HCT116 (cell line): ENCODE measurements at regions not wholly inside any gene's neighbourhood (a gene's known extent, or its start where the extent isn't known, plus 50 kb on each side); places are given as distances from the start of the nearest gene placed in this dataset.

Experiments used
- ATAC-seq: fragments of 200-7000 bp; cut with Tn5 transposase; 2 replicates; pipeline ENCODE4 v1.9.1; 2020; ENCODE audit warnings: mild to moderate bottlenecking, moderate library complexity
- BruUV-seq: library from RNA; stranded (reverse); fragments of 400-500 nt; replicated peaks from 2 replicates; lab custom pipeline; 2021; lab: Mats Ljungman, UMichigan
- CTCF ChIA-PET: fragments of 300-600 bp; sonication (Branson Sonifier 250); formaldehyde crosslinking; loops from one replicate; lab custom pipeline; 2021; ENCODE audit warnings: antibody characterized with exemption; lab: Charles Lee
- POLR2A ChIA-PET: fragments of 300-600, 350-600 bp; sonication (Branson Sonifier 250); formaldehyde crosslinking; loops from one replicate; lab custom pipeline; 2021; ENCODE audit warnings: antibody characterized with exemption; lab: Charles Lee
- RAD21 ChIA-PET, 2 experiments: fragments of 300-600 bp; sonication (Branson Sonifier 250); formaldehyde crosslinking; loops; one replicate each; lab custom pipeline; 2023; ENCODE audit warnings: low total read pairs in 2 of 2; ENCODE audit not compliant: uncharacterized antibody in 2 of 2, unreplicated experiment in 2 of 2, low non-redundant PET in 1 of 2; lab: Charles Lee
- DNase-seq: peaks from one replicate; pipeline ENCODE4 v3.0.0-alpha.2; 2010; ENCODE audit warnings: low read depth, low spot score
- H2AFZ ChIP-seq: fragments of 200-600 bp; shearing (Covaris generic), sonication (generic); 2 replicates; pipeline ENCODE4 v1.6.1; 2017; ENCODE audit warnings: low read depth, mixed run types, mixed read lengths, antibody characterized with exemption, low read length; ENCODE audit not compliant: poor library complexity, severe bottlenecking
- H3K27ac ChIP-seq: 2 replicates; pipeline ENCODE4 v1.5.1; 2012; ENCODE audit warnings: low read depth, low read length
- H3K27me3 ChIP-seq: fragments of 200-600 bp; sonication (generic); 2 replicates; pipeline ENCODE4 v1.6.1; 2016; ENCODE audit warnings: mixed run types, low read length, mixed read lengths; ENCODE audit not compliant: insufficient read depth
- H3K36me3 ChIP-seq, 2 experiments: fragments of 200-500 bp in 1 of 2; fragments of 200-600 bp in 1 of 2; sonication (Bioruptor generic) in 1 of 2; sonication (generic) in 1 of 2; 2 replicates each; pipeline versions ENCODE4 v1.5.1 to v1.6.1; 2014 to 2016; ENCODE audit warnings: low read length in 2 of 2, inconsistent platforms in 1 of 2, mixed read lengths in 1 of 2, mixed run types in 1 of 2; ENCODE audit not compliant: insufficient read depth in 2 of 2, control insufficient read depth in 1 of 2
- H3K4me1 ChIP-seq, 2 experiments: fragments of 200-600 bp in 1 of 2; sonication (generic) in 1 of 2; 2 replicates each; pipeline versions ENCODE4 v1.5.1 to v1.6.1; 2012 to 2017; ENCODE audit warnings: low read length in 2 of 2, inconsistent platforms in 1 of 2, mild to moderate bottlenecking in 1 of 2, mixed read lengths in 1 of 2, mixed run types in 1 of 2, moderate library complexity in 1 of 2; ENCODE audit not compliant: insufficient read depth in 2 of 2, control insufficient read depth in 1 of 2
- H3K4me2 ChIP-seq: fragments of 200-600 bp; sonication (generic); 2 replicates; pipeline ENCODE4 v1.6.1; 2017; ENCODE audit warnings: mixed run types, low read length, mixed read lengths
- H3K4me3 ChIP-seq, 2 experiments: fragments of 200-600 bp in 1 of 2; sonication (generic) in 1 of 2; replicated peaks in 1 of 2; 2 replicates each; pipeline ENCODE4 v1.5.1; 2011 to 2016; ENCODE audit warnings: low read length in 2 of 2, control low read depth in 1 of 2, low read depth in 1 of 2, mild to moderate bottlenecking in 1 of 2, mixed read lengths in 1 of 2, mixed run types in 1 of 2
- H3K79me2 ChIP-seq: fragments of 200-600 bp; sonication (generic); 2 replicates; pipeline ENCODE4 v1.6.1; 2017; ENCODE audit warnings: mild to moderate bottlenecking, mixed run types, low read length, moderate library complexity, mixed read lengths; ENCODE audit not compliant: insufficient read depth
- H3K9ac ChIP-seq: fragments of 200-600 bp; sonication (generic); 2 replicates; pipeline ENCODE4 v1.6.1; 2016; ENCODE audit warnings: low read length, mixed read lengths
- H3K9me2 ChIP-seq: fragments of 200-600 bp; sonication (generic), shearing (Covaris generic); 2 replicates; pipeline ENCODE4 v1.6.1; 2017; ENCODE audit warnings: mixed run types, mild to moderate bottlenecking, moderate library complexity; ENCODE audit not compliant: insufficient read depth
- H3K9me3 ChIP-seq, 2 experiments: fragments of 200-500 bp in 1 of 2; fragments of 200-600 bp in 1 of 2; sonication (Bioruptor generic) in 1 of 2; sonication (generic) in 1 of 2; 2 replicates each; pipeline ENCODE4 v1.6.1; 2014 to 2017; ENCODE audit warnings: low read length in 2 of 2, mixed read lengths in 2 of 2, inconsistent platforms in 1 of 2, low read depth in 1 of 2, mild to moderate bottlenecking in 1 of 2, mixed run types in 1 of 2, moderate library complexity in 1 of 2; ENCODE audit not compliant: control insufficient read depth in 1 of 2, insufficient read depth in 1 of 2
- H4K20me1 ChIP-seq: fragments of 200-600 bp; sonication (generic), shearing (Covaris generic); 2 replicates; pipeline ENCODE4 v1.6.1; 2017; ENCODE audit warnings: mixed run types, mild to moderate bottlenecking, moderate library complexity; ENCODE audit not compliant: insufficient read depth
- CBX3 ChIP-seq: IDR thresholded peaks from 2 replicates; pipeline ENCODE4 v1.6.1; 2012; ENCODE audit warnings: low read depth
- CEBPB ChIP-seq: IDR thresholded peaks from 2 replicates; pipeline ENCODE4 v1.6.1; 2012; ENCODE audit warnings: low read depth
- EGR1 ChIP-seq: IDR thresholded peaks from 2 replicates; pipeline ENCODE4 v1.6.1; 2012; ENCODE audit warnings: low read depth
- ELF1 ChIP-seq: IDR thresholded peaks from 2 replicates; pipeline ENCODE4 v1.6.1; 2012; ENCODE audit warnings: low read depth, borderline replicate concordance
- EZH2 ChIP-seq: fragments of 200-600 bp; sonication (generic); IDR thresholded peaks from 2 replicates; pipeline ENCODE4 v1.6.1; 2017; ENCODE audit warnings: antibody characterized with exemption, mixed run types
- EZH2phosphoT487 ChIP-seq: fragments of 200-600 bp; IDR thresholded peaks from 2 replicates; pipeline ENCODE4 v1.6.1; 2018; ENCODE audit warnings: antibody characterized with exemption, borderline replicate concordance
- POLR2A ChIP-seq: IDR thresholded peaks from 2 replicates; pipeline ENCODE4 v1.7.0; 2011; ENCODE audit warnings: borderline replicate concordance; ENCODE audit not compliant: insufficient read depth, insufficient read length; ENCODE audit errors: extremely low read depth
- POLR2AphosphoS5 ChIP-seq: IDR thresholded peaks from 2 replicates; pipeline ENCODE4 v1.6.1; 2011; ENCODE audit warnings: mild to moderate bottlenecking, low read depth, low read length, moderate library complexity
- RAD21 ChIP-seq: IDR thresholded peaks from 2 replicates; pipeline ENCODE4 v1.6.1; 2012; ENCODE audit warnings: low read depth, mild to moderate bottlenecking
- SP1 ChIP-seq: IDR thresholded peaks from 2 replicates; pipeline ENCODE4 v1.6.1; 2012; ENCODE audit warnings: low read depth
- SRF ChIP-seq: IDR thresholded peaks from 2 replicates; pipeline ENCODE4 v1.6.1; 2012; ENCODE audit warnings: low read depth
- TCF7L2 ChIP-seq: IDR thresholded peaks from 2 replicates; pipeline ENCODE4 v1.7.0; 2011; ENCODE audit warnings: borderline replicate concordance, inconsistent platforms; ENCODE audit not compliant: insufficient read depth, insufficient read length; ENCODE audit errors: extremely low read depth
- YY1 ChIP-seq: IDR thresholded peaks from 2 replicates; pipeline ENCODE4 v1.6.1; 2011; ENCODE audit warnings: low read length, low read depth, moderate library complexity, mild to moderate bottlenecking; ENCODE audit not compliant: insufficient replicate concordance; ENCODE audit errors: extremely low read depth
- ZFX ChIP-seq: fragments of 450-650 bp; IDR thresholded peaks from 2 replicates; pipeline ENCODE4 v1.6.1; 2017
- intact Hi-C: fragments of 100-400 bp; cut with micrococcal nuclease; formaldehyde crosslinking; loops from 2 replicates; pipeline ENCODE4 v1.10.0; 2022
- TF ChIP-seq, protein P1 (sequence below): IDR thresholded peaks from 2 replicates; pipeline ENCODE4 v1.6.1; 2012
- TF ChIP-seq, protein P2 (sequence below), 3 experiments: fragments of 200-600 bp in 1 of 3; sonication (generic) in 1 of 3; IDR thresholded peaks in 2 of 3; conservative IDR thresholded peaks in 1 of 3; 2 replicates each; pipeline ENCODE4 v1.5.1; 2012 to 2017; ENCODE audit warnings: low read depth in 2 of 3, low read length in 2 of 3, antibody characterized with exemption in 1 of 3, borderline replicate concordance in 1 of 3, control low read depth in 1 of 3, mild to moderate bottlenecking in 1 of 3, mixed read lengths in 1 of 3, mixed run types in 1 of 3, moderate library complexity in 1 of 3; ENCODE audit not compliant: insufficient read depth in 1 of 3
- TF ChIP-seq, protein P3 (sequence below): IDR thresholded peaks from 2 replicates; pipeline ENCODE4 v1.6.1; 2012
- TF ChIP-seq, protein P4 (sequence below): IDR thresholded peaks from 2 replicates; pipeline ENCODE4 v1.6.1; 2011; ENCODE audit warnings: mild to moderate bottlenecking, low read length, moderate library complexity; ENCODE audit not compliant: insufficient replicate concordance; ENCODE audit errors: extremely low read depth

DNA sequence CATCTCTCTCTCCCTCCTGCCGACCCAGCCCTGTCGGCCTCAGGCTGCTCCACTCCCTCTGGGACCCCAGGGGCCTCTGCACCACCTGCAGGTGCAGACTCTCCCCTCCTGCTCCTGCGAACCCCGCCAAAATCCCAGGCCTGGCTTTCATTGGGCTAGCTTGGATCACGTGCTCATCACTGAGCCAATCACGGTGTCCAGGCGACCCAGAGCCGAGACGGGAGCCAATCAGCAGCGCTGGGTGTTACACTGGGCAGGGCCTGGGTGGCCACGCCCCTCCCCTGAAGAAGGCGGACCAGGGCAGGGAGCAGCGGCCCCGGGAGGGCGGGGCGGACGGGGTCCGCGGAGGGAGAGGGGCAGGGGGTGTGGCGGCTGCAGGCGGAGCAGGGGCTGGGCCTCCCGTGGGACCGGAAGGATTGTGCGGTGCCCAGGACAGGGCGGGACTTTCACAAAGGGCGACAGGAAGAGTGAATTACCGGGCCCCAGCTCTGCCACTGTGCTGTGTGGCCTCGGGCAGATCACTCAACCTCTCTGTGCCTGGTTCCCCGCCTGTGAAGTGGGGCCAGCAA, 66.6 kb upstream of the FBRSL1 start:
- Histone ChIP-seq H3K4me2 (no peak overlapping the region), H4K20me1 (no peaks in the 10 kb centered on the region), H3K9me3 (peaks cover 0 to 6% of the 10 kb centered on the region in 2 experiments; a peak in 1 of 4 replicates), H3K27ac (no peak overlapping the region), H3K27me3 (peaks cover 10% of the 10 kb centered on the region; the same call in 1 of the 2 replicates), H3K4me1 (no peaks in the 10 kb centered on the region), H3K4me3 (no peak overlapping the region), H3K79me2 (no peaks in the 10 kb centered on the region), H2AFZ (no peak overlapping the region), H3K9me2 (no peaks in the 10 kb centered on the region), H3K9ac (no peak overlapping the region), H3K36me3 (no peaks in the 10 kb centered on the region)
- TF ChIP-seq POLR2A (no peak), CBX3 (no peak), YY1 (no peak), TCF7L2 (no peak), EZH2phosphoT487 (no peak), EGR1 (no peak), POLR2AphosphoS5 (no peak), RAD21 (no peak), SRF (no peak), ZFX (no peak), EZH2 (no peak), CEBPB (no peak), SP1 (no peak), ELF1 (no peak)
- TF ChIP-seq, protein P1, sequence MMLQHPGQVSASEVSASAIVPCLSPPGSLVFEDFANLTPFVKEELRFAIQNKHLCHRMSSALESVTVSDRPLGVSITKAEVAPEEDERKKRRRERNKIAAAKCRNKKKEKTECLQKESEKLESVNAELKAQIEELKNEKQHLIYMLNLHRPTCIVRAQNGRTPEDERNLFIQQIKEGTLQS: no peak
- TF ChIP-seq, protein P2, sequence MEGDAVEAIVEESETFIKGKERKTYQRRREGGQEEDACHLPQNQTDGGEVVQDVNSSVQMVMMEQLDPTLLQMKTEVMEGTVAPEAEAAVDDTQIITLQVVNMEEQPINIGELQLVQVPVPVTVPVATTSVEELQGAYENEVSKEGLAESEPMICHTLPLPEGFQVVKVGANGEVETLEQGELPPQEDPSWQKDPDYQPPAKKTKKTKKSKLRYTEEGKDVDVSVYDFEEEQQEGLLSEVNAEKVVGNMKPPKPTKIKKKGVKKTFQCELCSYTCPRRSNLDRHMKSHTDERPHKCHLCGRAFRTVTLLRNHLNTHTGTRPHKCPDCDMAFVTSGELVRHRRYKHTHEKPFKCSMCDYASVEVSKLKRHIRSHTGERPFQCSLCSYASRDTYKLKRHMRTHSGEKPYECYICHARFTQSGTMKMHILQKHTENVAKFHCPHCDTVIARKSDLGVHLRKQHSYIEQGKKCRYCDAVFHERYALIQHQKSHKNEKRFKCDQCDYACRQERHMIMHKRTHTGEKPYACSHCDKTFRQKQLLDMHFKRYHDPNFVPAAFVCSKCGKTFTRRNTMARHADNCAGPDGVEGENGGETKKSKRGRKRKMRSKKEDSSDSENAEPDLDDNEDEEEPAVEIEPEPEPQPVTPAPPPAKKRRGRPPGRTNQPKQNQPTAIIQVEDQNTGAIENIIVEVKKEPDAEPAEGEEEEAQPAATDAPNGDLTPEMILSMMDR (IDR thresholded peaks at IDR 0.05 in 2 of 3, conservative IDR thresholded peaks at IDR 0.05 in 1 of 3; ENCODE audit: borderline replicate concordance in 1 of 3, insufficient read depth in 1 of 3, low read depth in 2 of 3, low read length in 2 of 3): no peak
- TF ChIP-seq, protein P3, sequence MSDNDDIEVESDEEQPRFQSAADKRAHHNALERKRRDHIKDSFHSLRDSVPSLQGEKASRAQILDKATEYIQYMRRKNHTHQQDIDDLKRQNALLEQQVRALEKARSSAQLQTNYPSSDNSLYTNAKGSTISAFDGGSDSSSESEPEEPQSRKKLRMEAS: no peak
- TF ChIP-seq, protein P4, sequence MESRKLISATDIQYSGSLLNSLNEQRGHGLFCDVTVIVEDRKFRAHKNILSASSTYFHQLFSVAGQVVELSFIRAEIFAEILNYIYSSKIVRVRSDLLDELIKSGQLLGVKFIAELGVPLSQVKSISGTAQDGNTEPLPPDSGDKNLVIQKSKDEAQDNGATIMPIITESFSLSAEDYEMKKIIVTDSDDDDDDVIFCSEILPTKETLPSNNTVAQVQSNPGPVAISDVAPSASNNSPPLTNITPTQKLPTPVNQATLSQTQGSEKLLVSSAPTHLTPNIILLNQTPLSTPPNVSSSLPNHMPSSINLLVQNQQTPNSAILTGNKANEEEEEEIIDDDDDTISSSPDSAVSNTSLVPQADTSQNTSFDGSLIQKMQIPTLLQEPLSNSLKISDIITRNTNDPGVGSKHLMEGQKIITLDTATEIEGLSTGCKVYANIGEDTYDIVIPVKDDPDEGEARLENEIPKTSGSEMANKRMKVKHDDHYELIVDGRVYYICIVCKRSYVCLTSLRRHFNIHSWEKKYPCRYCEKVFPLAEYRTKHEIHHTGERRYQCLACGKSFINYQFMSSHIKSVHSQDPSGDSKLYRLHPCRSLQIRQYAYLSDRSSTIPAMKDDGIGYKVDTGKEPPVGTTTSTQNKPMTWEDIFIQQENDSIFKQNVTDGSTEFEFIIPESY: no peak
- peak; percentile 73 for ATAC-seq
- CTCF ChIA-PET: no interaction called here
- RAD21 ChIA-PET: no interaction called here
- intact Hi-C loops: no loop called here
- POLR2A ChIA-PET: no interaction called here
- BruUV-seq: no TSS peak
- no peak for DNase-seq
